GM23248 (cell line): ENCODE measurements at regions not wholly inside any gene's neighbourhood (a gene's known extent, or its start where the extent isn't known, plus 50 kb on each side); places are given as distances from the start of the nearest gene placed in this dataset.
A peak's percentile ranks its signal among the peaks of the same experiment; 100 is the strongest.

Source experiments
- DNase-seq: peaks from one replicate; pipeline ENCODE4 v3.0.0-alpha.2; 2015
- H2AFZ ChIP-seq: fragments of 200-600 bp; sonication (generic); 2 replicates; pipeline ENCODE4 v1.6.1; 2016; ENCODE audit warnings: antibody characterized with exemption
- H3F3A ChIP-seq: fragments of 200-600 bp; sonication (generic); 2 replicates; pipeline ENCODE4 v1.6.1; 2016; ENCODE audit warnings: mild to moderate bottlenecking, antibody characterized with exemption, mixed run types; ENCODE audit not compliant: insufficient read depth
- H3K27ac ChIP-seq: fragments of 200-600 bp; sonication (generic); 2 replicates; pipeline ENCODE4 v1.5.1; 2016; ENCODE audit warnings: mild to moderate bottlenecking
- H3K27me3 ChIP-seq: fragments of 200-600 bp; sonication (generic); replicated peaks from 2 replicates; pipeline ENCODE4 v1.6.1; 2016; ENCODE audit warnings: mild to moderate bottlenecking; ENCODE audit not compliant: insufficient read depth
- H3K36me3 ChIP-seq: fragments of 200-600 bp; sonication (generic); 2 replicates; pipeline ENCODE4 v1.6.1; 2016; ENCODE audit warnings: low read depth, mild to moderate bottlenecking
- H3K4me1 ChIP-seq: fragments of 200-600 bp; sonication (generic); 2 replicates; pipeline ENCODE4 v1.6.1; 2016; ENCODE audit warnings: mild to moderate bottlenecking; ENCODE audit not compliant: insufficient read depth
- H3K4me2 ChIP-seq: fragments of 200-600 bp; sonication (generic); one replicate; pipeline ENCODE4 v1.6.1; 2016; ENCODE audit warnings: mild to moderate bottlenecking; ENCODE audit not compliant: unreplicated experiment
- H3K4me3 ChIP-seq: fragments of 200-600 bp; sonication (generic); 2 replicates; pipeline ENCODE4 v1.5.1; 2016; ENCODE audit warnings: mild to moderate bottlenecking
- H3K79me2 ChIP-seq: fragments of 200-600 bp; sonication (generic); 2 replicates; pipeline ENCODE4 v1.6.1; 2016; ENCODE audit warnings: mild to moderate bottlenecking; ENCODE audit not compliant: insufficient read depth
- H3K9ac ChIP-seq: fragments of 200-600 bp; sonication (generic); 2 replicates; pipeline ENCODE4 v1.6.1; 2016; ENCODE audit warnings: mild to moderate bottlenecking
- H3K9me2 ChIP-seq: fragments of 200-600 bp; sonication (generic); 2 replicates; pipeline ENCODE4 v1.6.1; 2016; ENCODE audit warnings: mixed run types, mild to moderate bottlenecking, moderate library complexity; ENCODE audit not compliant: insufficient read depth
- H3K9me3 ChIP-seq: fragments of 200-600 bp; sonication (generic); one replicate; pipeline ENCODE4 v1.6.1; 2017; ENCODE audit warnings: low read depth
- H4K20me1 ChIP-seq: fragments of 200-600 bp; sonication (generic); 2 replicates; pipeline ENCODE4 v1.6.0; 2016; ENCODE audit not compliant: insufficient read depth
- EZH2 ChIP-seq: fragments of 200-600 bp; sonication (generic); IDR thresholded peaks from 2 replicates; pipeline ENCODE4 v1.6.1; 2018; ENCODE audit warnings: antibody characterized with exemption, mild to moderate bottlenecking; ENCODE audit not compliant: insufficient read depth, poor library complexity, severe bottlenecking
- EZH2phosphoT487 ChIP-seq: fragments of 200-600 bp; sonication (generic); IDR thresholded peaks from 2 replicates; pipeline ENCODE4 v1.6.1; 2018; ENCODE audit warnings: antibody characterized with exemption, moderate library complexity, mild to moderate bottlenecking, low read depth; ENCODE audit not compliant: insufficient read depth
- WGBS, 2 experiments: methylation state at CpG; one replicate each; pipeline ENCODE4 v1.1.6; 2015 to 2017; ENCODE audit warnings: low lambda C conversion rate in 2 of 2, low coverage in 1 of 2; ENCODE audit errors: missing lambda C conversion rate in 2 of 2; 5-methylcytosine and 5-hydroxymethylcytosine counted together
- in situ Hi-C: fragments of 300-500 bp; cut with MboI; formaldehyde crosslinking; loops from 2 replicates; pipeline ENCODE4 v1.15.0; 2020

DNA sequence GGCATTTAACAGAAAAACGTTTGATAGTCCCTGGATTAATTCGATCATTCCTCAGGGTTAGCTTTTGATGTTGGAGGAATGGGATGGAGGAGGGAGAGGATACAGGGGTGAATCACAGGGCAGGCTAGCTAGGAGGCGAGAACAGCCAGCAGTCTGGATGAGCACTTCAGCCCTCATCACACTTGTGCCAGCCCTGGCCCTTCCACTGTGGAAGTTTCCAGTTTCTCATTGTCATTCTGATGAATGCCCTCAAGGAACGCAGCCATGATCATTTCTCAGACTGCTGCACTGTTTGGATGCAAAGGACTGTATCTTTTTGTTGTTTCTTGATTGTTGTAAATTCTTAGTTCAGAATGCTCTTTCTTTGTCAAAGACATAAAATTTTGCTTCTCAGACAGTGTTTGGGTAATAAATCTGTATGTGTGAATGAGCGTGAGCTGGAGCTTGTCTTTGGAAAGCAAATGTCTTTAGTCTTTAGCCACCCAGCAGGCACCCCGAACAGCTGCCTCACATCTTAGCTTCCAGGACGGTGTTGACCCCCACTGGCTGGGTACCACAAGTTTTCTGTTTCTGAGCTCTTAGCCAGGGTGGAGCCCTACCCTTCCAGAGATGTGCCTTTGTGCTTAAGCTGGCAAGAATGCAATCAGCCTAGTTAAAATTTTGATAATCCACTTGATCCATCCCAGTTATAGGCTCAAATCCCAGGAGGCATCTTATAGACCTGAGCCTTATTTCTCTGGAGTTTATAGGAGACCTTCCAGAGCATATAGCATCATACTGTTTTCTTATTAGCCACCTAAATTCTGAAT lies 121.1 kb downstream of the PDCD6IP start:
- Histone ChIP-seq H3K79me2 (no peaks in the 10 kb centered on the region), H3K27me3 (no peaks in the 10 kb centered on the region), H3K36me3 (no peaks in the 10 kb centered on the region), H2AFZ (no peak overlapping the region), H3K9me3 (no peaks in the 10 kb centered on the region), H3F3A (no peaks in the 10 kb centered on the region), H3K9ac (no peak overlapping the region), H3K27ac (no peak overlapping the region), H3K9me2 (no peaks in the 10 kb centered on the region), H3K4me1 (no peaks in the 10 kb centered on the region), H3K4me2 (no peak overlapping the region), H4K20me1 (no peaks in the 10 kb centered on the region), H3K4me3 (no peak overlapping the region)
- no peak for TF ChIP-seq EZH2
- in situ Hi-C loops = no loop called here
- 16 to 17% methylated on average over 7 of the region's 7 CpGs for WGBS, 2 experiments
- peak; percentile 21 for DNase-seq

- H3F3A ChIP-seq = no peaks in the 10 kb centered on the region
- H3K9me2 ChIP-seq = no peaks in the 10 kb centered on the region
- H3K36me3 ChIP-seq = no peaks in the 10 kb centered on the region
- WGBS, 2 experiments = 50 to 54% methylated on average over 4 of the region's 4 CpGs
- H3K4me3 ChIP-seq = no peak overlapping the region
- H2AFZ ChIP-seq = no peak overlapping the region
- H3K4me1 ChIP-seq = no peaks in the 10 kb centered on the region
- H3K27me3 ChIP-seq = no peaks in the 10 kb centered on the region
- in situ Hi-C loops = no loop called here
- no peaks in the 10 kb centered on the region for H4K20me1 ChIP-seq
- H3K27ac ChIP-seq = no peak overlapping the region
- DNase-seq = no peak
- TF ChIP-seq EZH2phosphoT487 = no peak
- H3K79me2 ChIP-seq = no peaks in the 10 kb centered on the region
- H3K9ac ChIP-seq = no peak overlapping the region
- no peaks in the 10 kb centered on the region for H3K9me3 ChIP-seq
- no peak overlapping the region for H3K4me2 ChIP-seq
These were observed 122.1 kb downstream of the PDCD6IP start for GRCh38 chr3:33920511-33920910.

DNA sequence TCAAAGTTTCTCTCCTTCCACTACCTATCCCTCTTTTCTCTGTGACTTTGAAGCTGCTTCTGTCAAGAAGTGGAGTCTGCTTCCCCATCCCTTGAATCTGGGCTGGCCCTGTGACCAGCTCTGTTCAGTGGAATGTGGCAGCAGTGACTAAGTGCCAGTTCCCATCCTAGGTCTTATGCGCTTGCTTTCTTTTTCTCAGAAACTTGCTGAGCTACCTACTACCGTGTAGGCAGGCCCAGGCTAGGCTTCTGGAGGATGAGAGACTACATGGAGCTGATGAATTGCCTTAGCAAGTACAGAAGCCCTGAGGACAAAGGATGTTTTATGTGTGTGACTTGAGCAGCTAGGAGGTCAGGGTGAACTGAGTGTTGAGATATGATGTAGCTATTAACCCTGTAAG lies 123.2 kb downstream of the PDCD6IP start:
- Histone ChIP-seq H3K36me3 (no peaks in the 10 kb centered on the region), H3K79me2 (no peaks in the 10 kb centered on the region), H3K27me3 (peaks cover 2% of the 10 kb centered on the region), H4K20me1 (no peaks in the 10 kb centered on the region), H3K9me3 (no peaks in the 10 kb centered on the region), H3K4me3 (no peak overlapping the region), H3K9ac (no peak overlapping the region), H3K4me2 (no peak overlapping the region), H3K4me1 (no peaks in the 10 kb centered on the region), H2AFZ (no peak overlapping the region), H3K9me2 (no peaks in the 10 kb centered on the region), H3K27ac (no peak overlapping the region), H3F3A (no peaks in the 10 kb centered on the region)
- in situ Hi-C loops = no loop called here
- 51 to 52% methylated on average over 2 of the region's 2 CpGs for WGBS, 2 experiments
- TF ChIP-seq EZH2 = no peak
- no peak for TF ChIP-seq EZH2phosphoT487
- no peak for DNase-seq

GRCh38 chr3:33926998-33927605 lies 128.7 kb downstream of the PDCD6IP start:
- Histone ChIP-seq H3K9me2 (no peaks in the 10 kb centered on the region), H4K20me1 (no peaks in the 10 kb centered on the region), H2AFZ (no peak overlapping the region), H3K4me3 (no peak overlapping the region), H3K9ac (no peak overlapping the region), H3K27ac (no peak overlapping the region), H3K9me3 (no peaks in the 10 kb centered on the region), H3K36me3 (no peaks in the 10 kb centered on the region), H3K4me1 (no peaks in the 10 kb centered on the region), H3K79me2 (no peaks in the 10 kb centered on the region), H3K27me3 (peaks cover 16% of the 10 kb centered on the region), H3F3A (no peaks in the 10 kb centered on the region), H3K4me2 (no peak overlapping the region)
- no peak for TF ChIP-seq EZH2phosphoT487
- TF ChIP-seq EZH2 = no peak
- in situ Hi-C loops = no loop called here
- no peak for DNase-seq
- WGBS, 2 experiments = 8 to 30% methylated on average over 3 of the region's 3 CpGs
